ENCODE measurements at regions not wholly inside any gene's neighbourhood (a gene's known extent, or its start where the extent isn't known, plus 50 kb on each side); places are given as distances from the start of the nearest gene placed in this dataset.

- no peak for DNase-seq (ENCODE audit: low read depth)
- Histone ChIP-seq H3K27me3 (ENCODE audit: control insufficient read depth, insufficient read depth, low read length) (no peaks in the 10 kb centered on the region), H3K4me3 (ENCODE audit: low read depth, low read length) (no peak overlapping the region), H3K36me3 (ENCODE audit: control insufficient read depth, insufficient read depth, low read length) (no peaks in the 10 kb centered on the region)
- TF ChIP-seq CTCF (IDR thresholded peaks at IDR 0.05; ENCODE audit: insufficient read depth, low read length, poor library complexity, severe bottlenecking): no peak
Observed at GRCh38 chr2:224309176-224309575, 92.7 kb downstream of the FAM124B start.

- Histone ChIP-seq H3K4me3 (ENCODE audit: low read depth, low read length) (no peak overlapping the region), H3K36me3 (ENCODE audit: control insufficient read depth, insufficient read depth, low read length) (no peaks in the 10 kb centered on the region), H3K27me3 (ENCODE audit: control insufficient read depth, insufficient read depth, low read length) (no peaks in the 10 kb centered on the region)
- DNase-seq (ENCODE audit: low read depth): no peak
- TF ChIP-seq CTCF (IDR thresholded peaks at IDR 0.05; ENCODE audit: insufficient read depth, low read length, poor library complexity, severe bottlenecking): no peak
Observed at GRCh38 chr2:224308272-224308911, 93.5 kb downstream of the FAM124B start.

- no peak for TF ChIP-seq CTCF (IDR thresholded peaks at IDR 0.05; ENCODE audit: insufficient read depth, low read length, poor library complexity, severe bottlenecking)
- H3K4me3 ChIP-seq (ENCODE audit: low read depth, low read length): no peak overlapping the region
- no peaks in the 10 kb centered on the region for H3K27me3 ChIP-seq (ENCODE audit: control insufficient read depth, insufficient read depth, low read length)
- DNase-seq (ENCODE audit: low read depth): no peak
- H3K36me3 ChIP-seq (ENCODE audit: control insufficient read depth, insufficient read depth, low read length): no peaks in the 10 kb centered on the region
Observed at GRCh38 chr2:224302952-224303351, 99.0 kb downstream of the FAM124B start.

- H3K27me3 ChIP-seq (ENCODE audit: control insufficient read depth, insufficient read depth, low read length): no peaks in the 10 kb centered on the region
- no peak for DNase-seq (ENCODE audit: low read depth)
- TF ChIP-seq CTCF (IDR thresholded peaks at IDR 0.05; ENCODE audit: insufficient read depth, low read length, poor library complexity, severe bottlenecking): no peak
- H3K4me3 ChIP-seq (ENCODE audit: low read depth, low read length): no peak overlapping the region
- no peaks in the 10 kb centered on the region for H3K36me3 ChIP-seq (ENCODE audit: control insufficient read depth, insufficient read depth, low read length)
Observed at GRCh38 chr2:224293976-224294375, 107.9 kb downstream of the FAM124B start.

GRCh38 chr2:224287531-224287930, 114.4 kb downstream of the FAM124B start:
- no peak for TF ChIP-seq CTCF (IDR thresholded peaks at IDR 0.05; ENCODE audit: insufficient read depth, low read length, poor library complexity, severe bottlenecking)
- Histone ChIP-seq H3K27me3 (ENCODE audit: control insufficient read depth, insufficient read depth, low read length) (no peaks in the 10 kb centered on the region), H3K4me3 (ENCODE audit: low read depth, low read length) (no peak overlapping the region), H3K36me3 (ENCODE audit: control insufficient read depth, insufficient read depth, low read length) (no peaks in the 10 kb centered on the region)
- no peak for DNase-seq (ENCODE audit: low read depth)

GRCh38 chr2:224286923-224287322, 115.0 kb downstream of the FAM124B start:
- TF ChIP-seq CTCF (IDR thresholded peaks at IDR 0.05; ENCODE audit: insufficient read depth, low read length, poor library complexity, severe bottlenecking): no peak
- no peak for DNase-seq (ENCODE audit: low read depth)
- H3K4me3 ChIP-seq (ENCODE audit: low read depth, low read length): no peak overlapping the region
- no peaks in the 10 kb centered on the region for H3K36me3 ChIP-seq (ENCODE audit: control insufficient read depth, insufficient read depth, low read length)
- no peaks in the 10 kb centered on the region for H3K27me3 ChIP-seq (ENCODE audit: control insufficient read depth, insufficient read depth, low read length)

Measured in kidney epithelial cell (primary cell).